Caco-2 (cell line): ENCODE measurements at regions not wholly inside any gene's neighbourhood (a gene's known extent, or its start where the extent isn't known, plus 50 kb on each side); places are given as distances from the start of the nearest gene placed in this dataset.

Experiments used
- BruUV-seq: library from RNA; stranded (reverse); fragments of 400-500 nt; replicated peaks from 2 replicates; lab custom pipeline; 2021; lab: Mats Ljungman, UMichigan
- CTCF ChIA-PET: fragments of 300-600 bp; sonication (Branson Sonifier 250); formaldehyde crosslinking; loops from one replicate; lab custom pipeline; 2022; ENCODE audit warnings: antibody characterized with exemption; lab: Charles Lee
- POLR2A ChIA-PET: fragments of 300-600 bp; sonication (Branson Sonifier 250); formaldehyde crosslinking; loops from one replicate; lab custom pipeline; 2022; ENCODE audit warnings: antibody characterized with exemption; lab: Charles Lee
- DNase-seq, 2 experiments: peaks; one replicate each; pipeline versions ENCODE4 v3.0.0 to v3.0.0-alpha.2; 2020 to 2022
- H3K27me3 ChIP-seq: replicated peaks from 2 replicates; pipeline ENCODE4 v1.6.0; 2011; ENCODE audit warnings: low read length; ENCODE audit not compliant: control insufficient read depth, insufficient read depth
- H3K36me3 ChIP-seq: 2 replicates; pipeline ENCODE4 v1.5.1; 2011; ENCODE audit warnings: low read length; ENCODE audit not compliant: control insufficient read depth, insufficient read depth
- H3K4me1 ChIP-seq: fragments of 250-450 bp; sonication (Bioruptor Pico); 2 replicates; pipeline ENCODE4 v1.5.1; 2020; ENCODE audit warnings: mild to moderate bottlenecking
- H3K4me3 ChIP-seq: 2 replicates; pipeline ENCODE4 v1.5.1; 2011; ENCODE audit warnings: low read depth, mild to moderate bottlenecking, control low read depth, low read length
- H3K9me3 ChIP-seq: fragments of 250-450 bp; sonication (Bioruptor Pico); 2 replicates; pipeline ENCODE4 v1.5.1; 2020; ENCODE audit warnings: mild to moderate bottlenecking, moderate library complexity
- H3K27ac Mint-ChIP-seq: one replicate; pipeline ENCODE4 v1.8.0; 2022; ENCODE audit warnings: mixed read lengths; ENCODE audit not compliant: unreplicated experiment
- H3K27me3 Mint-ChIP-seq: one replicate; pipeline ENCODE4 v1.8.0; 2022; ENCODE audit warnings: mixed read lengths; ENCODE audit not compliant: insufficient read depth, unreplicated experiment
- H3K36me3 Mint-ChIP-seq: one replicate; pipeline ENCODE4 v1.8.0; 2022; ENCODE audit warnings: mild to moderate bottlenecking, mixed read lengths; ENCODE audit not compliant: insufficient read depth, unreplicated experiment
- H3K4me1 Mint-ChIP-seq: one replicate; pipeline ENCODE4 v1.8.0; 2022; ENCODE audit warnings: low read depth, mixed read lengths; ENCODE audit not compliant: unreplicated experiment
- H3K4me3 Mint-ChIP-seq: one replicate; pipeline ENCODE4 v1.8.0; 2022; ENCODE audit warnings: mild to moderate bottlenecking, moderate library complexity, mixed read lengths; ENCODE audit not compliant: unreplicated experiment
- H3K9me3 Mint-ChIP-seq: one replicate; pipeline ENCODE4 v1.8.0; 2022; ENCODE audit warnings: mixed read lengths; ENCODE audit not compliant: unreplicated experiment
- CTCF ChIP-seq, 2 experiments: fragments of 200-600 bp in 1 of 2; IDR thresholded peaks; 1 replicate in 1 of 2; 2 replicates in 1 of 2; pipeline versions ENCODE4 v1.5.1 to v1.8.0; 2011 to 2022; ENCODE audit warnings: antibody characterized with exemption in 1 of 2, control low read depth in 1 of 2, inconsistent platforms in 1 of 2, low read depth in 1 of 2, low read length in 1 of 2, mild to moderate bottlenecking in 1 of 2, moderate library complexity in 1 of 2; ENCODE audit not compliant: insufficient read depth in 1 of 2, severe bottlenecking in 1 of 2, unreplicated experiment in 1 of 2
- intact Hi-C: fragments of 100-400 bp; cut with micrococcal nuclease; formaldehyde crosslinking; loops from one replicate; pipeline ENCODE4 v1.10.0; 2022; ENCODE audit not compliant: unreplicated experiment

DNA sequence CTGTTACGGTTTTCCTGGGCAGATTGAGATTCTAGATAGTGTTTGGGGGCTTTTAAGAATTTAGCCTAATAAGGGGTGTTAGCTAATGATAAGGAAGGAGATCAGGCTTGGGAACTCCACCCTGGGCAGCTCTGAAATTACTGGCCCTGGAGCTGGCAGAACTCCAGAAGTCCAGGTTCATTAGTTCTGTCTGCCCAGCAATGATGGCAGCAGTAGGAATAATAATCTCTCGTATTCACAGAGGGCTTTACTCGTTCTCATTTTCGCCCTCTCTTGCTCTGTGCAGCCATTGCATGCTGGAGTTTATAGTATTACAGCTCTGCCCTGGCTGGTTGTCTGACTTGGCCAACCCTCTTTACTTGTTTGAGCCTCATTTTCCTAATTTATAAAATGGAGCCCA, 216.0 kb downstream of the HAPSTR1 start:
- no TSS peak for BruUV-seq
- no peaks in the 10 kb centered on the region for H3K27me3 ChIP-seq
- H3K36me3 Mint-ChIP-seq = no peaks in the 10 kb centered on the region
- H3K36me3 ChIP-seq = no peaks in the 10 kb centered on the region
- intact Hi-C loops = no loop called here
- no peak overlapping the region for H3K4me3 Mint-ChIP-seq
- H3K4me1 Mint-ChIP-seq = no peaks in the 10 kb centered on the region
- no peaks in the 10 kb centered on the region for H3K9me3 Mint-ChIP-seq
- no peak for TF ChIP-seq CTCF (IDR thresholded peaks at IDR 0.05; ENCODE audit: insufficient read depth in 1 of 2, low read depth in 1 of 2, low read length in 1 of 2, severe bottlenecking in 1 of 2, unreplicated experiment in 1 of 2)
- no peak for DNase-seq
- H3K4me1 ChIP-seq = peaks cover 9% of the 10 kb centered on the region; the same call in 1 of the 2 replicates
- ChIA-PET POLR2A (no interaction called here), CTCF (no interaction called here)
- H3K27me3 Mint-ChIP-seq = no peaks in the 10 kb centered on the region
- H3K27ac Mint-ChIP-seq = no peak overlapping the region
- no peaks in the 10 kb centered on the region for H3K9me3 ChIP-seq
- no peak overlapping the region for H3K4me3 ChIP-seq

GRCh38 chr16:9308356-9308801, 216.9 kb downstream of the HAPSTR1 start:
- H3K4me1 Mint-ChIP-seq = no peaks in the 10 kb centered on the region
- H3K4me3 Mint-ChIP-seq = peak overlapping the region; percentile 42
- peak; percentile 20 to 40 for DNase-seq
- H3K27ac Mint-ChIP-seq = peak overlapping the region; percentile 32
- 0 out of 2 replicates have a peak overlapping the region, but pooled peaks have one; percentile 8 for H3K4me3 ChIP-seq
- ChIA-PET POLR2A (no interaction called here), CTCF (no interaction called here)
- no TSS peak for BruUV-seq
- H3K27me3 ChIP-seq = no peaks in the 10 kb centered on the region
- no peaks in the 10 kb centered on the region for H3K27me3 Mint-ChIP-seq
- H3K36me3 Mint-ChIP-seq = no peaks in the 10 kb centered on the region
- intact Hi-C loops = no loop called here
- TF ChIP-seq CTCF (IDR thresholded peaks at IDR 0.05; ENCODE audit: insufficient read depth in 1 of 2, low read depth in 1 of 2, low read length in 1 of 2, severe bottlenecking in 1 of 2, unreplicated experiment in 1 of 2) = no peak
- peaks cover 9% of the 10 kb centered on the region; the same call in 1 of the 2 replicates for H3K4me1 ChIP-seq
- no peaks in the 10 kb centered on the region for H3K9me3 Mint-ChIP-seq
- H3K9me3 ChIP-seq = no peaks in the 10 kb centered on the region
- no peaks in the 10 kb centered on the region for H3K36me3 ChIP-seq

DNA sequence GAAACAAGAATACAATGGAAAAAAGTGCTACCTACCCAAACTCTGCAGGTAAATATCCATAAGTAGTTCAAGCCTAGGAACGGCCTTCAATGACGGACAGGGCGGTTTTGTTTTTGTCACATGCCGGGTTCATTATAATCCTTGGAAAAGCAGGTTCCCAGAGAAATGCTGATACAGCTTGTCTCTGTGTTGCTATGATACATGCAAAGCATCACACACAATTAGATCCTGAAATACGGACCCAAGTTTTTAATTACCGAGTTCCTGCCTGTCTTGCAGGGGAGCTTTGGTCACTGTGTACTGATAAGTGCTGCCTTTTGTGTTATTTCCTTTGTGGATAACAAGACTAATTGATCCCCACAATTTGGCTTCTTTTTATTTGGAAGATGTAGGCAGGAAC, 217.4 kb downstream of the HAPSTR1 start:
- POLR2A ChIA-PET = no interaction called here
- H3K4me3 ChIP-seq = no peak overlapping the region
- H3K9me3 Mint-ChIP-seq = no peaks in the 10 kb centered on the region
- H3K36me3 ChIP-seq = no peaks in the 10 kb centered on the region
- no peaks in the 10 kb centered on the region for H3K27me3 ChIP-seq
- no peak for TF ChIP-seq CTCF (IDR thresholded peaks at IDR 0.05; ENCODE audit: insufficient read depth in 1 of 2, low read depth in 1 of 2, low read length in 1 of 2, severe bottlenecking in 1 of 2, unreplicated experiment in 1 of 2)
- no peaks in the 10 kb centered on the region for H3K36me3 Mint-ChIP-seq
- intact Hi-C loops = no loop called here
- BruUV-seq = no TSS peak
- CTCF ChIA-PET = no interaction called here
- peak overlapping the region; percentile 42 for H3K4me3 Mint-ChIP-seq
- no peaks in the 10 kb centered on the region for H3K27me3 Mint-ChIP-seq
- peak overlapping the region; percentile 63 for H3K27ac Mint-ChIP-seq
- peaks cover 9% of the 10 kb centered on the region; the same call in 1 of the 2 replicates for H3K4me1 ChIP-seq
- no peaks in the 10 kb centered on the region for H3K4me1 Mint-ChIP-seq
- DNase-seq = peak in 1 of 2 experiments; percentile 7
- H3K9me3 ChIP-seq = no peaks in the 10 kb centered on the region
